ENCODE measurements at regions not wholly inside any gene's neighbourhood (a gene's known extent, or its start where the extent isn't known, plus 50 kb on each side); places are given as distances from the start of the nearest gene placed in this dataset.
A peak's percentile ranks its signal among the peaks of the same experiment; 100 is the strongest.
"Not testable (repeated sequence)": the region's sequence is repeated elsewhere in the genome, so short reads cannot be mapped to it uniquely, and the experiment has no call there.

DNA sequence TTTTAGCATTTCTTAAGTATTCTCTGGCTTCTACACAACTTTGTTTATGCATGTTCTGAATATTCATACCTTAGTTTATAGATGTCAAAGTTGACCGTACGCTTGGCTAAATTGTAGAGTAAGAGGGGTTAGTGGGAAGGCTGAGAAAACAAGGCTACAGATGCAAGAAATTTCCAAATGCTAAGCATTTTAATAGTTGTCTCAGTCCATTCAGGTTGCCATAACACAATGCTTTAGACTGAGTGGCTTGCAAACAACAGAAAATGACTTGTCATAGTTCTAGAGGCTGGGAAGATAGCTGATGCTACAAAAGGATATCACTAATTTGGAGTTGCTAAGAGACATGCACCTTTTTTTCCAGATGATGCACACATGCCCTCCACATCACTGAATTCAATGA is 53.0 kb upstream of the C1QTNF3 start:
- DNase-seq (ENCODE audit: low spot score): not testable (repeated sequence)

DNA sequence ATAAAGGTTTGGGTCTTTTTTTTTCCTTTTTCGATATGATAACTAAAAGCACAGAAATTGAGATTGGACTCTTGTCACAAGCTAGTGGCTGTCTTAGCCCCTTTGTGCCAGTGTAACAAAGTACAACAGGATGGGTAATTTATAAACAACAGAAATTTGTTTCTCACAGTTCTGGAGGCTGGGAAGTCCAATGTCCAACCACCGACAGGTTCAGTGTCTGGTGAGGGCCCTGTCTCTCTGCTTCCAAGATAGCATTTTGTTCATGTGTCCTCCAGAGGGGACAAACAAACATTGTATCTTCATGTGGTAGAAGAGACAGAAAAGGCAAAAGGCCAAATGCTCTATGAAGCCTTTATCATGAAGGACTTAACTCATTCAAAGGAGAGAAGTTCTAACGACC is 56.9 kb upstream of the C1QTNF3 start:
- DNase-seq (ENCODE audit: low spot score): not testable (repeated sequence)

DNA sequence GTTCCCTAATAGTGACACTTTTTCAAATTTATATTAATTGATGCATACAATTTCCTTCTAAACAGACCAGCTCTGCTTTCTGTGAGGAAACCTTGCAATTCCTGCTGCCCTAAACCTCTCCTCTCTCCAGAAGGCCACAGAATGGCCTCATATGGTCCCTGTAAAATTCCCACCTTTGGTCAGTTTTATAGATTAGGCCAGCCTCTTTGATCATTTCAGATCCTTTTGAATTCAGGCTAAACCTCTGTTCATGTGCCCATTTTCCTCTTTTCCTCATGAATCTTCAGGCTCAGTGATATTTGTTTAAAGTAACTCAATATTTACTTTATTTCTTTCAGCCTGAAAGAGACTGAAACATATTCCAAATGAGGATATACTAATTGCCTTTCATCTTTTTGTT is 58.6 kb upstream of the C1QTNF3 start:
- DNase-seq (ENCODE audit: low spot score): not testable (repeated sequence)

DNA sequence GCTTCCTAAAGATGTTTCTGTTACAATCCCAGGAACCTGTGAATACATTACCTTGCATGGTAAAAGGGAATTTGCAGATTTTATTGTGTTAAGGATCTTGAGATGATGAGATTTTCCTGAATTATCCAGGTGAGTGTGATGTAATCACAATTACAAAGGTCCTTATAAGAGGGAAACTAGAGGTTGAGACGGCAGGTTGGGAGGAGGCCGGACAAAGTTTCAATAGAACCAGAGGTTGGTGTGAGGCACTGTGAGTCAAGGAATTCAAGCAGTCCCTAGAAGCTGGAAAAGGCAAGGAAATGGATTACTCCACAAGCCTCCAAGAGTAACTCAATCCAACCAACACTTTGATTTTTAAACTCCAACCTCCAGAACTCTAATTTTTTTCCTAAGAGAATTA is 65.9 kb upstream of the C1QTNF3 start:
- not testable (repeated sequence) for DNase-seq (ENCODE audit: low spot score)

DNA sequence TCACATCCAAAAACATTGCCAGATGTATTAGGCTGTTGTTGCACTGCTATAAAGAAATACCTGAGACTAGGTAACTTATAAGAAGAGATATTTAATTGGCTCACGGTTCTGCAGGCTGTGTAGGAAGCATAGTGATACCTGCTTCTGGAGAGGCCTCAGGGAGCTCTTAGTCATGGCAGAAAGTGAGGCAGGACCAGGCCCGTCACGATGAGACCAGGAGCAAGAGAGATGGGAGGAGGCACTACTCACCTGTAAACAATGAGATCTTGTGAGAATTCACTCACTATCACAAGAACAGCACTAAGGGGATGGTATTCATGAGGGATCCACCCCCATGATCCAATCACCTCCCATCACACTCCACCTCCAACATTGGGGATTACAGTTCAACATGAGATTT is 81.3 kb upstream of the C1QTNF3 start:
- DNase-seq (ENCODE audit: low spot score): not testable (repeated sequence)

DNA sequence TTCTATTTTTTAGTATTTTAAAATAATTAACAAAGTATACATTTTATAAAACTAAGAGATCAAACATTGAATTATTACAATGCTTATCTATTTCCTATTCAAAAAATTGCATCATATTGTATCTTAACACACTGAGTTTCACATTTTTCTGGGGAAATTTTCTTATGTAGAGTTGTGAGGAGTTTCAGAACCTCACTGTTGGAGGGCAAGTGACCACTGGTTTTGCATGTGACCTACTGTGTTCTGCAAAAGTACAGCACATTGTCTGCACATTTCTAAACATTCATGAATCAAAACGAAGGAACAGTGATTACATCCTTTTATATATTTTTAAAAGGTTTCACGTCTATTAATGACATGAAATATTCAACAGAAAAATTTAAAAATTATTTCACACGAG is 82.3 kb upstream of the C1QTNF3 start:
- DNase-seq (ENCODE audit: low spot score): not testable (repeated sequence)

DNA sequence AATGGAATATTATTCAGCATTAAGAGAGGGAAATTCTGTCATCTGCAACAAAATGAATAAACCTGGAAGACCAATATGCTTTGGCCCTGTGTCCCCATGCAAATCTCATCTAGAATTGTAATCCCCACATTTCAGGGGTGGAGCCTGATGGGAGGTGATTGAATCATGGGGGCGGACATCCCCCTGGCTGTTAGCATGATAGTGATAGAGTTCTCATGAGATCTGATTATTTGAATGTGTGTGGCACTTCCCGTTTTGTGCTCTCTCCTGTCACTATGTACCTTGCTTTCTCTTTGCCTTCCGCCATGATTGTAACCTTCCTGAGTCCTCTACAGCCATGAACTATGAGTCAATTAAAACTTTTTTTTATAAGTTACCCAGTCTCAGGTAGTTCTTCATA is 83.7 kb upstream of the C1QTNF3 start:
- DNase-seq (ENCODE audit: low spot score): not testable (repeated sequence)

DNA sequence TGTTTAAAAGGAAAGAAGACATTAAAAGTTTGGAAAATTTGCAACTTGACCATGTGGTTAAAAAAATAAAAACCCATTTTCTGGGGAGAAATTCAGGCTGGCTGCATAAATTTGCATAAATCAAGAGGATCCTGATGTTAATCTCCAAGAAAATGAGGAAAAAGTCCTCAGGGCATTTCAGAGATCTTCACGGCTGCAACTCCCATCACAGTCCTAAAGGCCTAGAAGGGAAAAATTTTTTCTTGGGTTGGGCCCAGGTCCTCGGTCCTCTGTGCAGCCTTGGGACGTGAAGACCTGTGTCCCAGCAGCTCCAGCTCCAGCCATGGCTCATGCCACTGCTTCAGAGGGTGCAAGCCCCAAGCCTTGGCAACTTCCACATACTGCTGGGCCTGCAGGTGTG is 84.8 kb upstream of the C1QTNF3 start:
- not testable (repeated sequence) for DNase-seq (ENCODE audit: low spot score)

DNA sequence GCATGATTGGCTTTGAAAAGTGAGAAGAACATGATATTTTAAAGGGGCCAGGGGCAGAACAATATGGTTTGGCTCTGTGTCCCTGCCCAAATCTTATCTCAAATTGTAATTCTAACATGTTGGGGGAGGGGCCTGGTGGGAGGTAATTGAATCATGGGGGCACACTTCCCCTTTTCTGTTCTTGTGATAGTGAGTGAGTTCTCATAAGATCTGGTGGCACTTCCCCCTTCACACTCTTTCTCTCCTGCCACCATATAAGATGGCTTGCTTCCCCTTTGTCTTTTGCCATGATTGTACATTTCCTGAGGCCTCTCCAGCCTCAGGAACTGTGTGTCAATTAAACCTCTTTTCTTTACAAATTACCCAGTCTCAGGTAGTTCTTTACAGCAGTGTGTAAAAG is 85.9 kb upstream of the C1QTNF3 start:
- not testable (repeated sequence) for DNase-seq (ENCODE audit: low spot score)

DNA sequence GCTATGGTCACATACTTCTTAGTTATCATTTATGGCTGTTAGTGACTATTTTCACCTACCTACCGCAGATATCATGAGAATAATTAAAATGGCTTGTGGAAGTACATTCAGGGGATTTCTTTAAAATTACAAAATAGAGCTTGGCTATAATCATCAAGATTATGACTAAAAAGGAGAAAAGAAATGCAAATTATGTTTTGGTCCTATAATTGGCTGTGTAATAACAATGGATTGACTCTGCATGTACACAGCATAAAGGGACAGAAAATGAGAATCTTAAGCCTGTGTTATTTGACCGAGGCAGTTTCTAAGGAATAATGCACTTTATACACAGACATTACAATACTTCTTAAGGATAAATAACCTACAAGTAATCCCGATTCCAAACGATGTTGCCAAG is 112.0 kb upstream of the C1QTNF3 start:
- not testable (repeated sequence) for DNase-seq (ENCODE audit: low spot score)

DNA sequence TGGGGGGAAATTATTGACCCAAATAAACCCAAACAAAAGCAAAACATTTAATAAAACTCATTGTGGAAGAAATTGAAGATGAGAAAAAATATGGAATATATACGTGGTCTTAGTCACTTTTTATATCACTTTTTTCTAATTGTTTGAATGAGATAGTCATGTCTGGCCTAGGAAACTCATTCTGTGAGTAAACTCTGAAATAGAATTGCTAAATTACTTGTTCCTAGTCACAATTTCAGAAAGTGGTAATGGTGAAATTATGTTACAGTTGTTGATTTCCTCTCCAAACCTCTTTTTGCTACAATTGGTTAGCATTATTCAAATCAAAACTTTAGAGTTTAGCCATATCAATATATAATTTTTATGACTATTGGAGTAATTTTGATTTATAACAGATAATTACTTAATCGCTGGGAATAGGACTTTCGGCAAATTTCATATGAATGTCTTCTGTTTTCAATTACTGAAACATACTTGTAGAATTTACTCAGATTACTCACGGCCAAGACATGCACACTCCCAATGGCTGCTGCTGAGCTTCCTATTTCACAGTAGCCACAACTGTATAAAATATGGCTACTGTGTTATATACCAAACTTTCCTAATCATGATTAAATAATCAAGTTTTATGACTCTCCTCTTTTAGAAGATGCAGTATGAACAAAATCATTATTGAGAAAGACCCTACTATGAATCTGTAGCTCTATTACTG is 113.8 kb upstream of the C1QTNF3 start:
- DNase-seq (ENCODE audit: low spot score): not testable (repeated sequence)

DNA sequence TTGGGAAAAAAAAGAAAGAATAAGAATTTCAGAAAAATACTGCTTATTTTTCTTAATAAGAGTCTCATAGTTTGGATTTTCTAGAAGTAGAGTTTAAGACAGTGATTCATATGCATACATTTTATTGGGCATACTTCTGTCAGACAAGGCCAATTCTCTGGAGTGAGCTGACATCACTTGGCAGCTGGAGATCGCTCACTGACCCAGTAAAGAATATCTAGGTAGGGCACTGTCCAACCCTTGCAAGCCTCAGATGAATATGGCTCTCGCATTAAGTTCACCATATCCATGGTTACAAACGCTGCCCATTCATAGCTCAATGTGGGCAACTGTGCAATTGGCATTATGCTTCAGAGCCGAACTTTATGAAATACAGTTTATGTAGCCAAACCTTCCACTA is 117.9 kb upstream of the C1QTNF3 start:
- not testable (repeated sequence) for DNase-seq (ENCODE audit: low spot score)

DNA sequence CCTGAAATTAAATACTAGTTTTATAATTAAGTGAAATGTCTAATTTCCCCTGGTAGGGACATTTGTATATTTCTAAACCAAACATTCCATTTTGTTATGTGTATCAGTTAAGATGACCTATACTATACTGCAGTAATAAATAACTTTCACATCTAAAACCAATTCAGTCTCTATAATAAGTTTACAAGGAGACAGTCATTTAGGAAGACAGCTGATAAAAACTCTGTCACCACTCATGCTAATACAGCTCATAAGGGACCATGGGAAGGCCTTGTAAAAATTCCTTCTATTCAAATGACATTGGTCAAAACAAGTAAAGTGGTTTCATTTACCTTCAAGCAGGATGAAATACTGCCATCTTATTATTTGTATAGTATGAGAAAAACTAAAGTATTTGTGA is 128.4 kb upstream of the C1QTNF3 start:
- not testable (repeated sequence) for DNase-seq (ENCODE audit: low spot score)

DNA sequence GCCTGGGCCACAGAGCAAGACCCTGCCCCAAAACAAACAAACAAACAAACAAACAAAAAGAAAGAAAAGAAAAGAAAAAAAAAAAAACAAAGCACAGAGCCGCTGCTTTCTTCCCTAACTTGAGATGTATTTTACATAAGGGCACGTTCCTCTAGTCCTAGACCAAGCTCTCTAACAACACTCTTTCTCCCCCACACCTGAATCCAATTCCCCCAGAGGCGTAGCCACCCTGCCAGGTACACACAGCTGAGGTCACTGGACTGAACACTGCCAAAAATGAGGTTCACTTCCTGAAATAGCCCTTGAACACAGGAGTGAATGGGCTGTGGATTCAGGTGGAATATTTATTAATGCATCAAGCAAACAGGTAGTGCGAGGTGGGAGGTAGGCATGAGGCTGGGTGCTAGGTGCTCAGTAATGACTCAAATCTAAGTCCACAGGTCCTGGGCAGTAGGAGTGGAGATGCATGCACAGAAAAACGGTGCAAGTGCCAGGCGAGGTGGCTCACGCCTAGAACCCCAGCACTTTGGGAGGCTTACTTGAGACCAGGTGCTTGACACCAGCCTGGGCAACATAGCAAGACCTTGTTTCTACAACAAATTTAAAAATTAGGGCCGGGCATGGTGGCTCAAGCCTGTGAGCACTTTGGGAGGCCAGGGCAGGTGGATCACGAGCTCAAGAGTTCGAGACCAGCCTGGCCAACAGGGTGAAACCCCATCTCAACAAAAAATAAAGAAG is 136.6 kb upstream of the C1QTNF3 start:
- not testable (repeated sequence) for DNase-seq (ENCODE audit: low spot score)

DNA sequence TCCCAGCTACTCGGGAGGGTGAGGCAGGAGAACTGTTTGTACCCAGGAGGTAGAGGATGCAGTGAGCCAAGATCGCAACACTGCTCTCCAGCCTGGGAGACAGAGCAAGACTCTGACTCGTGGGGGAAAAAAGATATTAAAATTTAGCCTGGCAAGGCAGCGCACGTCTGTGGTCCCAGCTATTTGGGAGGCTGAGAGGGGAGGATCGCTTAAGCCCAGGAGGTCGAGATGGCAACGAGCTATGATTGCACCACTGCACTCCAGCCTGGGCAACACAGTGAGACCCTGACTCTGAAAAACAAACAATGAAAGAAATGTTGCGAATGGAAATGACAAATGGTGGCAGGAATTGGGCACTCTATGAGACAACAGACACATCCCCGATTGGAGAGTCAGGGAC is 137.2 kb upstream of the C1QTNF3 start:
- DNase-seq (ENCODE audit: low spot score): not testable (repeated sequence)

DNA sequence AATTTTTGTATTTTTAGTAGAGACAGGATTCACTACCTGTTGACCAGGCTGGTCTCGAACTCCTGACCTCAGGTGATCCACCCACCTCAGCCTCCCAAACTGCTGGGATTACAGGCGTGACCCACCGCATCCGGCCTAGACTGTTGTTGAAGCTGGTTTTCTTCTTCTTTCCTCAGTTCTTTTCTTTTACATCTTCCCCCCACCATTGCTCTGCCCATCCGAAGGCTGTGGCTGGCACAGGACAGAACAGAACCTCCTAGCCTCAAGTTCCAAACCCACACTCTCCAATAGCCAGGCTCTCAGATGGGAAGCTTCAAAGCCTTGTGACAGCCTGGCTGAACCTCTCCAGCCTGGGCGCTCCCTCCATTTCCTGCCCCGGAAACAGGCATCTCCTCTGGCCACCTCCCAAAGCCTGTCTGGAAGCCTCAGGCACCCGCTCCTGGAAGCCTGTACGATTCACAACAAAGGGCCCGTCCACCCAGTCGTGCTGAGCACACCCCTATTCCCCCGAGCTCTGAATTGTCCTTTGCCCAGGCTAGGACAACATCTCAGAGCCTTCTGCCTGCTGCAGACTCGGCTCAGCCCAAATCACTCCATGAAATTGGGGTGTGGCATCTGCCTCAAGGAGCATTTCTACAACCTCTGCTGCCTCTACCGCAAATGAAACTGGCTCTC is 138.1 kb upstream of the C1QTNF3 start:
- not testable (repeated sequence) for DNase-seq (ENCODE audit: low spot score)

DNA sequence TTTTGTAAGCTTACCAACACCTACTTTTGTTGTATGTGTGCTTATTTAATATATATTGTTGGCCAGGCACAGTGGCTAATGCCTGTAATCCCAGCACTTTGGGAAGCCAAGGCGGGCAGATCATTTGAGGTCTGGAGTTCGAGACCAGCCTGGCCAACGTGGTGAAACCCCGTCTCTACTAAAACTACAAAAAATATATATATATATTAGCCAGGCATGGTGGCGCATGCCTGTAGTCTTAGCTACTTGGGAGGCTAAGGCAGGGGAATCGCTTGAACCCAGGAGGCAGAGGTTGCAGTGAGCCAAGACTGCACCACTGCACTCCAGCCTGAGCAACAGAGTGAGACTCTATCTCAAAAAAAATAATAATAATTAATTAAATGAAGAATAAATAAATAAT is 142.0 kb upstream of the C1QTNF3 start:
- DNase-seq (ENCODE audit: low spot score): not testable (repeated sequence)

DNA sequence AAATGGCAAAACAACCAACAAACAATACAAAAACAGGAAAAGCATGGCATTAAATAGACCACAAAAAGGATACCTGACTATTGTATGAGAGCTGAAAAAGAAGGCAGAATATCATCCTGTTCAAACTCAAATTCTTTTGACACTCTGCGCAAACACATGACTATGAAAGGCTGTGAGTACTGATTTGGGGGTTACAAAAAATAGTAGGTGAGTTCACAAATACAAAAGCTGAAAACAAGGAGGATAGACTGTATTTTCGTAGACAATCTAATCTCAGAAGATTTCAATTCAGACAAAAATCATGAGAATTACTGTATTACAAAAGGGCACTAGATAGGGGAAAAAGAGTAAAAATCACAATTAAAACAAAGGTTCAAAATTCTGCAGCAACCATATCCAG is 142.6 kb upstream of the C1QTNF3 start:
- not testable (repeated sequence) for DNase-seq (ENCODE audit: low spot score)

DNA sequence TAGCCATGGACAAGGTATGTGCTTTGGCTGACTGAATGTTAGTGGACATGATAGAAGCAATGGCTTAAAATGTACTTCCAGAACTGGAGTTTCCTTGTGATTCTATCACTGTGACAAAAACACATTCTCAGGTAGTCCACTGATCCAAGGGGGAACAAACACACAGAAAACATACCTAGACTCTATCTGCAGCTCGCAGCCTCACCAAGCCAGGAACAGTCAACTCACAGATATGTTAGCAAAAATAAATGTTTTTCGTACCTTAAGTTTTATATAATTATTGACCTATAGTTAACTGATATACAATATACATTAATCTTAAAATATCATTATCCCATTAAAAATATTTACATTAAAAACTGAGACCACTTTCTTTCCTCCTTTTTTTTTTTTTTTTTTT is 143.1 kb upstream of the C1QTNF3 start:
- not testable (repeated sequence) for DNase-seq (ENCODE audit: low spot score)

DNA sequence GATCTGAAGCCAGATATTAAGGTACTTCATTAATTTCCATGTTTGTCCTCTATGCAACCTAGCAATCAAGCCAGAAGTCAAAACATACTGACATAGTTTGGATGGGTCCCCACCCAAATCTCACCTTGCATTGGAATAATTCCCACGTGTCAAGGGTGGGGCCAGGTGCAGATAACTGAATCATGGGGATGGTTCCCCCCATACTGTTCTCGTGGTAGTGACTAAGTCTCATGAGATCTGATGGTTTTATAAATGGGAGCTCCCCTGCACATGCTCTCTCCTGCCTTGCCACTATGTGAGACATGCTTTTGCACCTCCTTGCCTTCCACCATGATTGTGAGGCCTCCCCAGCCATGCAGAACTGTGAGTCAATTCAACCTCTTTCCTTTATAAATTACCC is 143.9 kb upstream of the C1QTNF3 start:
- DNase-seq (ENCODE audit: low spot score): not testable (repeated sequence)

DNA sequence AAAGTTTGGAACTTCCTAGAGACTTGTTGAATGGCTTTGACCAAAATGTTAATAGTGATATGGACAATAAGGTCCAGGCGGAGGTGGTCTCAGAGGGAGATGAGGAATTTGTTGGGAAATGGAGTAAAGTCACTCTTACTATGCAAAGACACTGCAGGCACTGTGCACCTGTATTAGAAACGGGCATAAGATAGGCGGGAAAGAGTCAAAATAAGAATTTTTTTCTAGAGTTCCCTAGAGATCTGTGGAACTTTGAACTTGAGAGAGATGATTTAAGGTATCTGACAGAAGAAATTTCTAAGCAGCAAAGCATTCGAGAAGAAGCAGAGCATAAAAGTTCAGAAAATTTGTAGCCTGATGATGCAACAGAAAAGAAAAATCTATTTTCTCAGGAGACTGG is 144.4 kb upstream of the C1QTNF3 start:
- not testable (repeated sequence) for DNase-seq (ENCODE audit: low spot score)

DNA sequence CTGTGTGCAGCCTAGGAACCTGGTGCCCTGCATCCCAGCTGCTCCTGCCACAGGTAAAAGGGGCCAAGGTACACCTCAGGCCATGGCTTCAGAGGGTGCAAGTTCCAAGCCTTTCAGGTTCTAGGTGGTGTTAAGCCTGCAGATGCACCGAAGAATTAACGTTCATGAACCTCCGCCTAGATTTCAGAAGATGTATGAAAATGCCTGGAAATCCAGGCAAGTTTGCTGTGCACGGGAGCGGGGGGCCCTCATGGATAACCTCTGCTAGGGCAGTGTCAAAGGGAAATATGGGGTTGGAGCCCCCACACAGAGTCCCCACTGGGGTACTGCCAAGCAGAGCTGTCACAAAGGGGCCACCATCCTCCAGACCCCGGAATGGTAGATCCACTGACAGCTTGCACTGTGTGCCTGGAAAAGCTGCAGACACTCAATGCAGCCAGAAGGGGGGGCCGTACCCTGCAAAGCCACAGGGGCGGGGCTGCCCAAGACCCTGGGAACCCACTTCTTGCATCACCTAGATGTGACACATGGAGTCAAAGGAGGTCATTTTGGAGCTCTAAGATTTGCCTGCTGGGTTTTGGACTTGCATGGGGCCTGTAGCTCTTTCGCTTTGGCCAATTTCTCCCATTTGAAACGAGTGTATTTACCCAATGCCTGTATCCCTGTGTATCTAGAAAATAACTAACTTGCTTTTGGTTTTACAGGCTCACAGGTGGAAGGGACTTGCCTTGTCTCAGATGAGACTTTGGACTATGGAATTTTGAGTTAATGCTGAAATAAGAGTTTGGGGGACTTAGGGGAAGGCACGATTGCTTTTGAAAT is 145.2 kb upstream of the C1QTNF3 start:
- DNase-seq (ENCODE audit: low spot score): peak; percentile 36
